ENCODE measurements at regions not wholly inside any gene's neighbourhood (a gene's known extent, or its start where the extent isn't known, plus 50 kb on each side); places are given as distances from the start of the nearest gene placed in this dataset.

DNA sequence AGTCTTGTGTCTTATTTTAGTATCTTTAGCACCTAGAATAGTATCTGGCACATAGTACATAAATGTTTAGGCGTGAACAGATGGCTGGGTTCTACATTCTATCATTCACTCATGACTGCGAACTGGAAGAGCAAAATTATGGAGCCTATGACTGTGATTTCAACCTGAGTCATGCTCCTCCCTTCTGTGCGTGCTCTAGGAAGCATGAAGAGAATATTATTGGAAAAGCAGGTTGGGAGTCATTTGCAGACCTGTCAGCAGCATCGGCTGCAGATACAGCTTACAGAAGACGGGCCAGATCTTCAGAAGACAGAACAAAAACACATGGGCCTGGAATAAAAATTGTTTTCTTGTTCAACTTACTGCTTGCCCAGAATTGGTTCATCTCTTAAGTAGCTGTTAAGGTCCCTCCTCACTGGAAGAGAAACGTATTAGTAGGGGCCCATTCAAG lies 344.0 kb upstream of the USP24 start:
- Mint-ChIP-seq H3K4me3 (ENCODE audit: unreplicated experiment) (no peak overlapping the region), H3K9me3 (ENCODE audit: low read depth) (no peaks in the 10 kb centered on the region), H3K36me3 (ENCODE audit: low read depth) (no peaks in the 10 kb centered on the region), H3K27ac (ENCODE audit: unreplicated experiment) (no peak overlapping the region), H3K4me1 (ENCODE audit: low read depth) (peaks cover 19% of the 10 kb centered on the region), H3K27me3 (ENCODE audit: low read depth) (no peaks in the 10 kb centered on the region)
- no peak for DNase-seq (ENCODE audit: low spot score)
- no peak for TF ChIP-seq CTCF (IDR thresholded peaks at IDR 0.05)

GRCh38 chr1:55558515-55558914 lies 343.4 kb upstream of the USP24 start:
- Mint-ChIP-seq H3K27me3 (ENCODE audit: low read depth) (no peaks in the 10 kb centered on the region), H3K36me3 (ENCODE audit: low read depth) (no peaks in the 10 kb centered on the region), H3K27ac (ENCODE audit: unreplicated experiment) (no peak overlapping the region), H3K4me3 (ENCODE audit: unreplicated experiment) (no peak overlapping the region), H3K4me1 (ENCODE audit: low read depth) (peaks cover 19% of the 10 kb centered on the region), H3K9me3 (ENCODE audit: low read depth) (no peaks in the 10 kb centered on the region)
- no peak for TF ChIP-seq CTCF (IDR thresholded peaks at IDR 0.05)
- DNase-seq (ENCODE audit: low spot score) = no peak

DNA sequence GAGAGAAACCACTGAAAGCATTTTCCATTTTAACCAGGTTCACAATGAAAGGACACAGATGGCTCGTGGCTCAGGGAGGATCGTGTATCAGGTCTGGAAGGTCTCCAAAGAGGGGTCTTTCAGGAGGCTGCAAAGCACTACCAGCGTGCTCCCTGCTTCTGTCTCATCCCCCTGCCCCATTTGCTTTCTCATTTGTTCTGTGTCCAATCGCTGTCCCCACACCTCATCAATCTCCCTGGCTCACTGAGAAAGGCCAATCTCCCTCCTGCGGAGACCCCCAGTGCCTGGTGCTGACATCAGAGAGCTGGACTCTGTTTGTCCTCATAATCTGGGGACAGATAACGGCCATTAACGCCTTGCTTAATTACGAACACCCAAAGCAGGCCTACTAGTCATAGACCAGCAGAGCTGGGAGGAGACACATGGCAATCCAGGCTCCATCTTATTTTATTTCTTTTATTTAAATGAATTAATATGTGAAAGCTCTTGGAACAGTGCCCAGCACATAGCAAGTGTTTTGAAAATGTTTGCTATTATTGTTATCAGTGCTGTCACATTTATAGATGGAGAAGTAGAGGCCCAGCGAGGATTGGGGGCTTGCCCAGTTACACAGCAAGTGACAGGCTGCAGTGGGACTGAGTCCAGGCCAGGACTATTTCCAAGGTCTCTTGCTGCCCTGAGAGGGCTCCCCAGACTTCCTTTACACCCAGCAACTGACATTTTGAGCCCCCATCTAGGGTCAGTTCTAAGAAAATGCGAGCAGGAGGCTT lies 341.0 kb upstream of the USP24 start:
- Mint-ChIP-seq H3K9me3 (ENCODE audit: low read depth) (no peaks in the 10 kb centered on the region), H3K36me3 (ENCODE audit: low read depth) (no peaks in the 10 kb centered on the region), H3K4me1 (ENCODE audit: low read depth) (peaks cover 19% of the 10 kb centered on the region), H3K4me3 (ENCODE audit: unreplicated experiment) (no peak overlapping the region), H3K27me3 (ENCODE audit: low read depth) (no peaks in the 10 kb centered on the region), H3K27ac (ENCODE audit: unreplicated experiment) (no peak overlapping the region)
- TF ChIP-seq CTCF (IDR thresholded peaks at IDR 0.05) = no peak
- DNase-seq (ENCODE audit: low spot score) = no peak

DNA sequence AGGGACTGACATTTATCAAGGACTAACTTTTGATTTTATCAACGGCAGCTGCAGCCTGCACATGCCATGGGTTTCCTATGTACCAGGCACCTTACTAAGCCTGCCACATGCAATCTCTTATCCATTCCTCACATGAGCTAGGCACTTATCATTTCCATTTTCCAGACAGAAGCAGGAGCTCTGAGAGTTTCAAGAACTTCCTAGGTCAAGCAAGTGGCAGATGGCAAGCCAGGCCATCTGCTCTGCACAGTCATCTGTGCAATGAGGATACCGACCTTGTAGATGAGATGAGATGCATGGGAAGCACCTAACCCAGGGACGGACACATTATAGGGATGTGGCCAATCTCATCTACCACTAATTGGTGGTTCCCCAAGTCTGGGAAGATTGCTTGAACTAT lies 339.4 kb upstream of the USP24 start:
- Mint-ChIP-seq H3K36me3 (ENCODE audit: low read depth) (no peaks in the 10 kb centered on the region), H3K9me3 (ENCODE audit: low read depth) (no peaks in the 10 kb centered on the region), H3K4me1 (ENCODE audit: low read depth) (peaks cover 8% of the 10 kb centered on the region), H3K27ac (ENCODE audit: unreplicated experiment) (no peak overlapping the region), H3K4me3 (ENCODE audit: unreplicated experiment) (no peak overlapping the region), H3K27me3 (ENCODE audit: low read depth) (no peaks in the 10 kb centered on the region)
- TF ChIP-seq CTCF (IDR thresholded peaks at IDR 0.05) = no peak
- no peak for DNase-seq (ENCODE audit: low spot score)

DNA sequence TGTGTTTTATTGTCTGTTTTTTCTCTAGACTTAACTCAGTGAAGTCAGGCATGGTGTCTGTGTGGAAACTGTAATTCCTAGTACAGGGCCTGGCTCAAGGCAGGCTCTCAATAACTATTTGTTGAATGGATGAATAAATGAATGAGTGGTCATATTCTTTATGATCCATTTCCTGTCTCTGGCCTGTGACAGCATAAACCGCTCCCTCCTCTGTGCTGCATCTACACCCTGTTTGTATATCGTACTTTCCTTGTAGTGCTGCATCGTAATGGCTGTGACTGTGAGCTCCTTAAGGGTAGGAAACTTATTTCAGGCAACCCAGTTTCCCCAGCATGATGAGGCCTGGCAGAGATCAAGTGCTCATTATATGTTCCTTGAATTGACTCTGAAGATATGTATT lies 337.5 kb upstream of the USP24 start:
- no peak for TF ChIP-seq CTCF (IDR thresholded peaks at IDR 0.05)
- no peak for DNase-seq (ENCODE audit: low spot score)

More for the DNA sequence above, 337.5 kb upstream of the USP24 start:
- H3K27me3 Mint-ChIP-seq (ENCODE audit: low read depth) = no peaks in the 10 kb centered on the region
- H3K4me3 Mint-ChIP-seq (ENCODE audit: unreplicated experiment) = no peak overlapping the region
- H3K4me1 Mint-ChIP-seq (ENCODE audit: low read depth) = no peaks in the 10 kb centered on the region
- no peak overlapping the region for H3K27ac Mint-ChIP-seq (ENCODE audit: unreplicated experiment)
- H3K36me3 Mint-ChIP-seq (ENCODE audit: low read depth) = no peaks in the 10 kb centered on the region
- H3K9me3 Mint-ChIP-seq (ENCODE audit: low read depth) = no peaks in the 10 kb centered on the region

All from chondrocyte (in vitro differentiated cells).